ENCODE measurements at regions not wholly inside any gene's neighbourhood (a gene's known extent, or its start where the extent isn't known, plus 50 kb on each side); places are given as distances from the start of the nearest gene placed in this dataset.
"Not testable (repeated sequence)": the region's sequence is repeated elsewhere in the genome, so short reads cannot be mapped to it uniquely, and the experiment has no call there.

DNA sequence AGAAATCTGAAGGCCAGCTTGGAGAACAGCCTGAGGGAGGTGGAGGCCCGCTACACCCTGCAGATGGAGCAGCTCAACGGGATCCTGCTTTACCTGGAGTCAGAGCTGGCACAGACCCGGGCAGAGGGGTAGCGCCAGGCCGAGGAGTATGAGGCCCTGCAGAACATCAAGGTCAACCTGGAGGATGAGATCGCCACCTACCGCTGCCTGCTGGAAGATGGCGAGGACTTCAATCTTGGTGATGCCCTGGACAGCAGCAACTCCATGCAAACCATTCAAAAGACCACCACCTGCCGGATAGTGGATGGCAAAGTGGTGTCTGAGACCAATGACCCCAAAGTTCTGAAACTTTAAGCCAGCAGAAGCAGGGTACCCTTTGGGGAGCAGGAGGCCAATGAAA lies 318.4 kb downstream of the ZFHX3 start:
- DNase-seq, result not testable (repeated sequence)

DNA sequence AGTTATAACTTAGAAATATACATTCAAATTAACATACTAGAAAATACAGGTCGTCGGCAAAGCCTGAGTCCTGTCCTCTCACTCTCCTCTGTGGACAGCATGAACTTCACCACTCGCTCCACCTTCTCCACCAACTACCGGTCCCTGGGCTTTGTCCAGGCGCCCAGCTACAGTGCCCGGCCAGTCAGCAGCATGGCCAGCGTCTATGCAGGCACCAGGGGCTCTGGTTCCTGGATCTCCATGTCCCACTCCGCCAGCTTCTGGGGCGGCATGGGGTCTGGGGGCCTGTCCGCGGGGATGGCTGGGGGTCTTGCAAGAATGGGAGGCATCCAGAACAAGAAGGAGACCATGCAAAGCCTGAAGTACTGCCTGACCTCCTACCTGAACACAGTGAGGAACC lies 319.4 kb downstream of the ZFHX3 start:
- no peak for DNase-seq

GRCh38 chr16:72727565-72727964 lies 320.4 kb downstream of the ZFHX3 start:
- DNase-seq, result no peak

GRCh38 chr16:72725643-72726042 lies 322.3 kb downstream of the ZFHX3 start:
- no peak for DNase-seq

DNA sequence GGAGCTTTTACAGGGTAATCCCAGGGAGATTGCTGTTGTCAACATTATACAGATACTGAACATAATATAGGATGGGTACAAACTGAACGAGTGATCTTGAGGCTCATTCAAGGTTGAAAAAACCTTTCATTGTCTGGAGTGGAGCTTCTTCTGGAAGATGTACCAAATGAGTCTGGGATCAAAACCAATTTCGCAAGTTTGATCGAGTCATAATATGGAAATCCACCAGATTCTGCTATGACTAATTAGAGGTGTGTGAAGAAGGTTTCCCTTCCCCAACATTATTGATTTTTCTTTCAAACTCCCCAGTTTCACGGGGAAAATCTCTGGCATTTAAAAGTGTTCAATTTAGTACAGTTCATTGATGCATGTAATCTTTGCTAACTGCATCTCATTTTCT lies 324.1 kb downstream of the ZFHX3 start:
- no peak for DNase-seq

DNA sequence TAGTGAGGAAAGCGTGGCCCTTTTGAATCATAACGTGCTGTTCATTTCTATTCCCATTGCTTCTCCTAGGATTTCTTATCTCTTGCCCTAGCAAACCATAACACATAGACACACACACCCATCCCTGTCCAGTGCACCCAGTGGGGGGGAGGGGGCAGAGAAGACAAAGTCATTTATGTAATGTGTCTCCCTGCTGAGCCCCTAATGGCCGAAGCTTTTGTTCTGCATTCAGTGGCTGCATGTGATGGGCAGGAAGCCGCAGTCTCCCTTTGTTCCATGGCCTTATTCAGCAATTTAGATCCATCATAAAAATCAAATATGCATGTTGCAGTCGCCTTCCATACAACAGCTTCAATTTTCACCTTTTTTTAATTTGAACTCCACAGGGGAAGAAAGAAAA lies 325.4 kb downstream of the ZFHX3 start:
- DNase-seq, result peak; percentile 87

DNA sequence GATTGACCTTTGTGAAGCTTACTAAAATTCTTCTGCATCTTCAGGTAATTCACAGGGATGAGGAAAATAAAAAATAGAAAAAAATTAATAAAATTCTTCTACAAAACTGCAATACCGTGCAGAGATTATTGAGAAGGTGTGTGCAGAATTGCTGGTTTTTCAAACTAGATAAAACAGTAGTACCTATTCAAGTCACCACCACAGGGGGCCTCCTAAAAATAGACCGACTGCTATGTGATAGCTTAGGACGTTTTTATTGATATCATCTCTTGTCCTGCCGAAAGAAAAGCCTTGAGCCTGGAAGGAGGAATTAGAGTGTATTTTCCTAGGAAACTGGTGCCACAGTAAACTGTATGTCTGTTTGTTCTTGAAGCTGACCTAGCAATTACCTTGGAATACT lies 325.9 kb downstream of the ZFHX3 start:
- peak; percentile 32 for DNase-seq

GRCh38 chr16:72715267-72715666 lies 332.7 kb downstream of the ZFHX3 start:
- no peak for DNase-seq

GRCh38 chr16:72711823-72712222 lies 336.1 kb downstream of the ZFHX3 start:
- DNase-seq, result no peak

- no peak for DNase-seq
Measured at GRCh38 chr16:72705801-72706200, 342.1 kb downstream of the ZFHX3 start.

DNA sequence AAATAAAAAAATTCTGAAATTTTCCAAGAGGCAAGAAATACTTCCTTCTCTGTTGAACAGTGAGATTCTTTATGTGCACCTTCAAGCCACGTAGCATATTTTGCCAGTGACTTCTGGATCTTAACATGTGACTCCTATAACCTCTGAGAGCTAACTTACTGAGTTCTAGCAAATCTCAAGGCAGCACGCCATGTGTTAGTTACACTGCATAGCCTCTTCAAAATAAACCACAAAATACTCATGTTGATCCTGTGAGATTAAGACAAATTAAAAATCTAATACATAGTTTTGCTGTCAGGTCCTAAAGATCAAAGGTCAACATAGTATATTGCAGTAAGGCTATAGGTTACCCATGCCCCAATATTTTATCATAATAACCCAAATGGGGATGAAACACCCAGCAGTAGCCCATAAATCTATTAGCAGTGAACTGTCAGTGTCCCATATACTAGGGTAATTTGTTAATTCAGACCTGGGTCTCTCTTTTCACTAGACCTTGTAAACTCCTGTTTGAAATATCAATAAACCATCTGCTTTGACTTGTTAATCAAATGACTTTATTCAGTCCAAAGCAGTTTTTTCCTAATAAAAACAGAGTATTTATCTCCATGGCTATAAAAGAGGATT lies 343.1 kb downstream of the ZFHX3 start:
- no peak for DNase-seq

GRCh38 chr16:72689851-72690250 lies 358.1 kb downstream of the ZFHX3 start:
- DNase-seq, result no peak

DNA sequence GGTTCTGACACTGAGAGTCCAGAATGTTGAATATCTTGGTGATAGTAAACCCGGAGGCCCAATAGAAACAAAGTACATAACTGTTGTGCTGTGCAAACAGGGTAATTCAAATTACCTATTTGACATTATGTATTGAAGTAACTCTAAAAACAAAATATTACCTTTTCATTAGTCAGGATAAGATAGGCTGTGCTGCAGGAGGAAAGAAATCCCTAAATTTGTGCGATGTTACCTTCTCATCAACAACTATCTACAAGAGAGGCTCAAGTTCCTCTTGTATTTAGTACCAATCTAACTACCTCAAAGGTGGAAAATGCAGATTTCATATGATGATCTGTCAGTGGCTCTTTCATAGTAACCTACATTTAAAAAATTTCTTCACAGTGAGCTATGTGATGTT lies 367.2 kb downstream of the ZFHX3 start:
- no peak for DNase-seq

DNA sequence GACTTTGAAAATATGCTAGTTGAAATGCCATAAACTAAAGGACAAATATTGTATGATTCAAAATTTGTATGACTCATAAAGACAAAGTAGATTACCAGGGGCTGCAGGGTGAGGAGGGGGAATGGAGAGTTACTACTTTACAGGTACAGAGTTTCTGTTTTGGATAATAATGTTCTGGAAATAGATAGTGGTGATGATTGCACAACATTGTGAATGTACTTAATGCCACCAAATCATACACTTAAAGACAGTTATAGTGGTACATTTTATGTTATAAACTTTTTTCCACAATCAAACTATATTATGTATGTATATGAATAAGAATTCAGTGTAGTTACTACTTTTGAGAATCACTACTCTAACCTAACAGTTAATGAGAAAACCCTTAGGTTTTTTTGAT lies 368.1 kb downstream of the ZFHX3 start:
- no peak for DNase-seq

GRCh38 chr16:72677662-72678447 lies 370.1 kb downstream of the ZFHX3 start:
- no peak for DNase-seq

DNA sequence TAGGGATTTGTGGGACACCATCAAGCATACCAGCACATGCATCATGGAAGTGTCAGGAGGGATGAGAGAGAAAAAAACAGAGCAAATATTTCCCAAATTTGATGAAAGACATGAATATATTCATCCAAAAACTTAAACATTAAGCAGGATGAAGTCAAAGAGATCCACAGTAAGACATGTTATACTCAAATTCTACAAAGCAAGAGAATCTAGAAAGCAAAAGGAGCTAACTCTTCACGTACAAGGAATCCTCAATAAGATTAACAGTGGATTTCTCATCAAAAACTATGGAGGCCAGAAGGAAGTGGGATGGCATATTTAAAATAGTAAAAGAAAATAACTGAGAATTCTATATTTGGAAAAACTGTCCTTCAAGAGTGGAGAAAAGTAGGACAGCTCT lies 374.8 kb downstream of the ZFHX3 start:
- no peak for DNase-seq

DNA sequence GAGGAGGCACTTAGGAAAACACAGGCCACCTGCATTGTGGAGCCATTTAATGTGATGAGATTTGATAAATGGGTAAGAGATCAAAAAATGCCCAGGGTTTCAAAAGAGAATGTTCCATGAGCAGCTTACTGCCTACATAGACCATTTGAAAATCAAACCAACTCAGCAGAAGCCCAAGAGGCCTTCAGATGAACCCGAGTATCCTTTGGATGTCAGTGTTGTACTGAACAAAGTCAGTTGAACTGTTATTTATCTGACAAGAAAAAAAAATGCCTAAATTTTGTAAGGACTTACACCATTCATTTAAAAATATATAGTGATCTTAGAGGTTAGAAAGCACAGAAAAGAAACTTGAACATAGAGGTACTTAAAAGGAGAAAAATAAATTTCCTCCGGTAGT lies 381.7 kb downstream of the ZFHX3 start:
- DNase-seq, result no peak

DNA sequence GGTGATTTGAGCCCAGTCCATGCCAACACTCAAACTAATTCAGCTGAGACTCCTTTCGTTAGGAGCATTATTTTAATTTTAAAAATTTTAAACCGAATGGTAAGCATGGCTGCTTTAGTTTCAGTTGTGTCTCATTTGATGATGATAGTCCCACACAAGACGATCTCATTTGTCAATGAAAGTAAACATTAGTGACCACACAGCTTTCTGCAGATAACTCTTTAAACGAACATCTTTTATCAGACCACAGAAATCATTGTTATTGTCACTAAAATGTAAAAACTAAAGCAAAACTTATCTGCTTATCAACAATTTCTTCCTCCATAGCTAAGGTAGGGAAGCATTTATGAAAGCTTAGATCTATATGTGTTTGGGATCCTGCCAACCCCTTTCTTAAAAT lies 382.2 kb downstream of the ZFHX3 start:
- no peak for DNase-seq

DNA sequence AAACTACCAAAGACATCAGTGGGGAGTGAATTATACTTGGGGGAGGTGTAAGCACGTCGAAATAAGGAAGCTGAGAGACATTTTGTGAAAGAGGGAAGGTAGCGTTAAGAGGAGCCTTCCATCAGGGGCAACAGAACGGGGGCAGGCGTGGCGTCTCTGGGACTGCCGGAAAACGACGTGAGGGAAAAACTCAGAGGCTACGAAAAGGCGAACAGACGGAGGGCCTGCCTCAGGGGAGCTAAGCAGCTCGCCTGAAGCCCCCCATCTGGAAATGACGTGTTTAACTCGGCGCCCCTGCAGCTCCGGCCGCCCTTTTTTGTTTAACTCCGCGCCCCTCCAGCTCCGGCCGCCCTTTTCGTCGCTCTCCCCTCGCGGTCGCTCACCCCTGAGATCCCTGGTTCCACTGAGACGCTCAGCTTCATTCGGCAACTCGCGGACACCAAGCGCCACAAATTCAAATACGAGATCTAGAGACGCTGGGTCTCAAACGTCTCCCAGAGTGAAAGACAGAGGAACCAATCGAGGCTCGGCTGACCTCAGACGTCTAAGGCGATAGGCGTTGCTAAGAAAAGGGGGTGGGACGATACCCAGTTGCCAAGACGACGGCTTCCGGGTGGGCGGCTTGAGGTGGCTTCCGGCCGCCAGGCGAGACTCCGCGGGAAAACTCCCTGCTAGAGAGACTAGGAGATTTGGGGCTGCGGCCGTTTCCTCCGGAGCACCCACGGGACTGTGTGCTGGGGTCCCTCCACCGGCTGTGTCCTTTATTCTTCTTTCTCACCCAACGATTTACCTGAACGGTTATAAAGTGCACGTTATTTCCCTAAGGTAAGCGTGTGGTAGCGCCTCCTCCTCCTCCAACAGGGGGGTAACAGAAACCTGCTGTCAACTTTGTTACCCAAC lies 383.2 kb downstream of the ZFHX3 start:
- DNase-seq, result peak; percentile 99

DNA sequence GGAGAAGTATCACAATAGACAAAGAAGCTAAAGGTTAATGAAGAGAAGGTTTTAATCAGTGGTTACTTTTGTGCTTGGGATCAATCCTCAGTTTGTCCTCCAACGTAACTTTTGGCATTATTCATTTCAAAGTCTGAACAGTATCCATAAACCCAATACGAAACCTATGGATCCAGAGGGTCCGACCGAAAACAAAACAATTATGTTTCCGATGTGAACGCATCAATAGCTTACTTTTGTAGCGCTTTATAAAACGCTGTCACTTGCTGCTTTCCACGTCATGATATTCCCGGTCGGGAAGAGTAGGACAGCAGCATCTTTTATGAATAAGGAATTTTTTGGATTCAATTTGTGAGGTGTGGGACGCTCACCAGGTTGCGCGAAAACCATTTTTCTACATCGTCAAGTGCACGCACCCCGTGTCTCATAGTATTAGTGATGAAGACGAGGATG lies 383.8 kb downstream of the ZFHX3 start:
- no peak for DNase-seq

DNA sequence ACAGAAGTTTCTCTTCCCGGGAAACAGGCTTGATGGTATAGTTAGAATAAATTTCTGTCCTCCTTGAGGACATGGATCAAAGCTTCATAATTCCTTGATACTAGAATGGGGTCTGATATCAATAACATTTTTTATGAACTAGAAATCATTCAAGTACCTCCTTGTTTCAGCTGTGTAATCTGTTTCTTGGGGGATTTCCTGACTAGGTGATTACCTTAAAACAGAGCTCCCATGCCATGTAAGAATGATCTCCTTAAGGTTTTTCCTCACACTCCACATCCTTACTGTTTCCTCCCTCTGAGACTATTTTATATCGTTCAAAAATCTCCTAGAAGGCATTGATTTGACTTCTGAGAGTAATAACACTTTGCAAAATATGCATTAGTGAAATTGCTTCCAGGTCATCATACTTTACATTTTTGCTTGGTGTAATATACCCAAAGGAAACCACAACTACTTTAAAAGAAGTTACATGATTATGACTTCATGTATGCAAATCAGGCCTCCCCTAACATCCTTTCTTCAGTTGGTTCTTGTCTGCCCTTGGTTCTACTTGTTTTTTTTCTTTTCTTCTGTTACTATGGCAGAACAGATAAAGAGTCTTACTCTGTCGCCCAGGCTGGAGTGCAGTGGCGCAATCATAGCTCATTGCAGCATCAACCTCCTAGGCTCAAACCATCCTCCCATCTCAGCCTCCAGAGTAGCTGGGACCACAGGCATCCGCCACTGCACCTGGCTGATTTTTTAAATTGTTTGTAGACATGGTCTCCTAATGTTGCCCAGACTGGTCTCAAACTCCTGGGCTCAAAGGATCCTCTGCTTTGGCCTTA lies 388.8 kb downstream of the ZFHX3 start:
- no peak for DNase-seq

- no peak for DNase-seq
Measured at GRCh38 chr16:72657791-72658190, 390.1 kb downstream of the ZFHX3 start.

DNA sequence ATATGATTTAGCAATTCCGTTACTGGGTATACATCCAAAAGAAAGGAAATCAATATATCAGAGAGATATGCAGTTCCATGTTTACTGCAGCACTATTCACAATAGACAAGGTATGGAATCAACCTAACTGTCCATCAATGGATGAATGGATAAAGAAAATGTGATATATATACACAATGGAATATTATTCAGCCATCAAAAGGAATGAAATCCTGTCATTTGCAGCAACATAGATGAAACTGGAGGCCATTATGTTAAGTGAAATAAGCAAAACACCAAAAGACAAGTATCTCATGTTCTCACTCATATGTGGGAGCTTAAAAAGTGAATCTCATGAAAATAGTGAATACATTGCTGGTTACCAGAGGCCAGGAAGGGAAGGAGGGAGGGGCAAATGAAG lies 390.8 kb downstream of the ZFHX3 start:
- DNase-seq, result no peak

All from NCI-H1092 (cell line).